Immature natural killer cell (primary cell): ENCODE measurements at regions not wholly inside any gene's neighbourhood (a gene's known extent, or its start where the extent isn't known, plus 50 kb on each side); places are given as distances from the start of the nearest gene placed in this dataset.
"Not testable (repeated sequence)": the region's sequence is repeated elsewhere in the genome, so short reads cannot be mapped to it uniquely, and the experiment has no call there.

ENCODE experiments used
- DNase-seq, 3 donors: peaks; one replicate each; pipeline ENCODE4 v3.0.0; 2022; ENCODE audit warnings: mixed read lengths in 1 of 3
- H3K27ac Mint-ChIP-seq, 6 donors: one replicate each; pipeline ENCODE4 v1.8.0; 2020; ENCODE audit warnings: mixed read lengths in 6 of 6, mild to moderate bottlenecking in 5 of 6, inconsistent platforms in 4 of 6, moderate library complexity in 3 of 6
- H3K27me3 Mint-ChIP-seq, 3 donors: one replicate each; pipeline ENCODE4 v1.8.0; 2020 to 2021; ENCODE audit warnings: low read depth in 3 of 3, mild to moderate bottlenecking in 3 of 3, mixed read lengths in 3 of 3, moderate library complexity in 3 of 3, inconsistent platforms in 1 of 3
- H3K36me3 Mint-ChIP-seq, 3 donors: one replicate each; pipeline ENCODE4 v1.8.0; 2020; ENCODE audit warnings: mixed read lengths in 3 of 3, inconsistent platforms in 2 of 3, mild to moderate bottlenecking in 2 of 3
- H3K4me1 Mint-ChIP-seq, 2 donors: one replicate each; pipeline ENCODE4 v1.8.0; 2020; ENCODE audit warnings: inconsistent platforms in 2 of 2, mild to moderate bottlenecking in 2 of 2, mixed read lengths in 2 of 2, moderate library complexity in 1 of 2
- H3K4me3 Mint-ChIP-seq, 5 donors: one replicate each; pipeline ENCODE4 v1.8.0; 2020; ENCODE audit warnings: mild to moderate bottlenecking in 5 of 5, mixed read lengths in 5 of 5, inconsistent platforms in 3 of 5, moderate library complexity in 3 of 5
- H3K9me3 Mint-ChIP-seq, 6 donors: one replicate each; pipeline ENCODE4 v1.8.0; 2020; ENCODE audit warnings: mild to moderate bottlenecking in 6 of 6, mixed read lengths in 6 of 6, inconsistent platforms in 4 of 6, moderate library complexity in 3 of 6

DNA sequence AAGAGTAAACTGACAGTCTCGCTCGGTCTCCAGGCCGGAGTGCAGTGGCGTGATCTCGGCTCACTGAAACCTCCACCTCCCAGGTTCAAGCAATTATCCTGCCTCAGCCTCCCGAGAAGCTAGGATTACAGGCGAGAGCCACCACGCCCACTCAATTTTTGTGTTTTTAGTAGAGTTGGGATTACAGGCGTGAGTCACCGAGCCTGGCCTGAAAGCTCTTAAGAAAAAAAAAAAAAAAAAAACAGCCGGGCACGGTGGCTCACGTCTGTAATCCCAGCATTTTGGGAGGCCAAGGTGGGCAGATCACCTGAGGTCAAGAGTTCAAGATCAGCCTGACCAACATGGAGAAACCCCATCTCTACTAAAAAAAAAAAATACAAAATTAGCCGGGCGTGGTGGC is 55.3 kb upstream of the THOC2 start:
- H3K27me3 Mint-ChIP-seq, H3K4me1 Mint-ChIP-seq, DNase-seq, H3K4me3 Mint-ChIP-seq, H3K36me3 Mint-ChIP-seq, H3K9me3 Mint-ChIP-seq, H3K27ac Mint-ChIP-seq: not testable (repeated sequence)

GRCh38 chrX:123788744-123789143 is 55.9 kb upstream of the THOC2 start:
- DNase-seq, result no peak
- Mint-ChIP-seq H3K4me1 (peaks cover 6 to 7% of the 10 kb centered on the region in 2 donors), H3K27ac (no peak overlapping the region), H3K36me3 (no peaks in the 10 kb centered on the region), H3K27me3 (peaks cover 0 to 2% (median 1%) of the 10 kb centered on the region in 3 donors), H3K4me3 (no peak overlapping the region), H3K9me3 (no peaks in the 10 kb centered on the region)

- Mint-ChIP-seq H3K27me3 (no peaks in the 10 kb centered on the region), H3K27ac (no peak overlapping the region), H3K36me3 (no peaks in the 10 kb centered on the region), H3K4me3 (no peak overlapping the region), H3K4me1 (no peaks in the 10 kb centered on the region), H3K9me3 (no peaks in the 10 kb centered on the region)
- DNase-seq, result no peak
These were observed 62.1 kb upstream of the XIAP start for GRCh38 chrX:123797543-123798447.

DNA sequence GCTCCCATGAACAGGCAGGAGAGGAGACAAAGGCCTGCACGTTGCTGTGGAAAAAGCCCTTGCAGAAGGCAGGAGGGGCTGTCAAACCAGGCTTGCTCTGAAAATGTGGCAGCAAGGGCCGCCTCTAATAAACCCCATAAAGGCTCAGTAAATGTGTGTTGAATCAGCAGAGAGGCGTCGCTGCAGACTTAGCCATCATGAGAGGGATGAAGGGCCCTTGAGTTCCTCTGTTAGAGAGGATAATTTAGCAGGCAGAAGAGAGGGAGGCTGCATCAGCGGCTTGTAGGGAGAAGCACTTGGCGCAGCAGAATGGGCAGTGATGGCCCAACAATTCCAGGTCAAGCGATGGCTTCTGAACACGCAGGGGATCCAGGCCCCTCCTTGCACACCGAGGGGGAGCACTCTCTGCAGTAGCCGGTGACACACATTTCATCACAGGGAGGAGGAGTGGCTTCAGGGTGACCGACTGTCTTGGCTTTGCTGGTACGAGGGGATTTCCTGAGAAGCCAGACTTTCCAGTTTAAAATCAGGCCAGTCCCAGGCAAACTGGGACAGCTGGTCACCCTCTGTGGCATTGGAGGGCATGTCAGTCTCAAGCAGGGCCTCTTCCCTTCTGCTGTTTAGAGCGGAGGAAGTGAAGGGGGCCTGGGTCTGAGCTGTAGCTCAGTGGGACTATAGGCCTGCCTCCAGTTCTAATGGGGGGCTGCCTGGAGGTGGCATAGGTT is 61.0 kb upstream of the XIAP start:
- H3K4me1 Mint-ChIP-seq, H3K27ac Mint-ChIP-seq, H3K9me3 Mint-ChIP-seq, H3K36me3 Mint-ChIP-seq, DNase-seq, H3K27me3 Mint-ChIP-seq, H3K4me3 Mint-ChIP-seq: not testable (repeated sequence)

GRCh38 chrX:123801901-123802300 is 58.0 kb upstream of the XIAP start:
- Mint-ChIP-seq H3K27me3 (peaks cover 0 to 1% (median 1%) of the 10 kb centered on the region in 3 donors), H3K4me3 (no peak overlapping the region), H3K4me1 (no peaks in the 10 kb centered on the region), H3K27ac (no peak overlapping the region), H3K9me3 (no peaks in the 10 kb centered on the region), H3K36me3 (no peaks in the 10 kb centered on the region)
- no peak for DNase-seq

GRCh38 chrX:123803331-123803983 is 56.4 kb upstream of the XIAP start:
- Mint-ChIP-seq H3K27me3 (peaks cover 0 to 1% (median 1%) of the 10 kb centered on the region in 3 donors), H3K36me3 (no peaks in the 10 kb centered on the region), H3K4me1 (no peaks in the 10 kb centered on the region), H3K4me3 (no peak overlapping the region), H3K9me3 (no peaks in the 10 kb centered on the region), H3K27ac (peak overlapping the region in 1 of 6 donors; percentile 46)
- no peak for DNase-seq

DNA sequence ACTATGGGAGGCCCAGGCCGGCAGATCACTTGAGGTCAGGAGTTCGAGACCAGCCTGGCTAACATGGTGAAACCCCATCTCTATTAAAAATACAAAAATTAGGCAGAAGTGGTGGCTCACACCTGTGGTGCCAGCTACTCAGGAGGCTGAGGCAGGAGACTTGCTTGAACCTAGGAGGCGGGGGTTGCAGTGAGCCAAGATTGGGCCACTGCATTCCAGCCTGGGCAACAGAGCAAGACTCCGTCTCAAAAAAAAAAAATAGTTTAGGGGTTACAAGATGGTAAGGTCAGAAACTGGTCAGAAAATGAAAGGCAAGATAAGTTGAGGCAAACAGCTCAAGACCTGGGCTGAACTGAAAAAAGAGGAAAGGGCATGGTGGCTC is 55.9 kb upstream of the XIAP start:
- DNase-seq, H3K4me1 Mint-ChIP-seq, H3K4me3 Mint-ChIP-seq, H3K27ac Mint-ChIP-seq, H3K9me3 Mint-ChIP-seq, H3K27me3 Mint-ChIP-seq, H3K36me3 Mint-ChIP-seq: not testable (repeated sequence)

GRCh38 chrX:123807835-123808416 is 51.9 kb upstream of the XIAP start:
- no peak for DNase-seq
- H3K4me1 Mint-ChIP-seq, result no peaks in the 10 kb centered on the region
- no peak overlapping the region for H3K4me3 Mint-ChIP-seq
- no peaks in the 10 kb centered on the region for H3K36me3 Mint-ChIP-seq
- H3K9me3 Mint-ChIP-seq, result peaks cover 0 to 2% (median 0%) of the 10 kb centered on the region in 6 donors
- peaks cover 0 to 1% (median 1%) of the 10 kb centered on the region in 3 donors for H3K27me3 Mint-ChIP-seq
- no peak overlapping the region for H3K27ac Mint-ChIP-seq

DNA sequence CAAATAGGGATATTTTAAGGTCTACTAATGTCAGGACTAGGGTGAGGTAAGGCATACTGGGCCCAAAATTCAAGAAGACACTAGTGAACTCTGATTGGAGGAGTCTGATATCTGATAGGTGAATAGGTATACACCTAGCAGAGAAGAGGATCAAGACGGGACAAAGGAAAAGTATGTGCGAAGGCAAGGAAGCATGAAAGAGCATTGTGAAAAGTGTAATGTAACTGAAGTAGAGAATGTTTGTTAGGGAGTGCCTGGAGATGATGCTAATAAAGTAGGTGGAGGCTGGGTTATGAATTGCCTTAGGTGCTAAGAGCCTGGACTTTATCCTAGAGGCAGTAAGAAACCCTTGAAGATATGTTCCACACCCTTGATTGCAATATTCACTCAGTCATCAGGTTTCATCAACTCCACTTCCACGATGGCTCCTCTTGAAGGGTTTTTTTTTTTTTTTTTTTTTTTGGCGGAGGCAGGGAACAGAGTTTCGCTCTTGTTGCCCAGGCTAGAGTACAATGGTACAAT is 49.9 kb upstream of the XIAP start:
- Mint-ChIP-seq H3K4me3 (no peak overlapping the region), H3K36me3 (no peaks in the 10 kb centered on the region), H3K27ac (no peak overlapping the region), H3K4me1 (no peaks in the 10 kb centered on the region), H3K9me3 (peaks cover 0 to 2% (median 0%) of the 10 kb centered on the region in 6 donors), H3K27me3 (peaks cover 0 to 3% (median 0%) of the 10 kb centered on the region in 3 donors)
- DNase-seq, result no peak
